ENCODE measurements at regions not wholly inside any gene's neighbourhood (a gene's known extent, or its start where the extent isn't known, plus 50 kb on each side); places are given as distances from the start of the nearest gene placed in this dataset.

- H3K4me1 ChIP-seq (ENCODE audit: control insufficient read depth in 5 of 5, insufficient read depth in 5 of 5, low read length in 5 of 5) = no peaks in the 10 kb centered on the region
- no peak overlapping the region for H3K27ac ChIP-seq (ENCODE audit: low read depth, low read length)
- no peak overlapping the region for H3K4me3 ChIP-seq (ENCODE audit: low read depth in 1 of 5, low read length in 5 of 5)
Measured at GRCh38 chr11:135075740-135076139, 663.7 kb upstream of the B3GAT1 start.

GRCh38 chr11:135074397-135074998, 662.5 kb upstream of the B3GAT1 start:
- Histone ChIP-seq H3K36me3 (ENCODE audit: control insufficient read depth in 5 of 5, insufficient read depth in 5 of 5, low read length in 5 of 5) (no peaks in the 10 kb centered on the region), H3K9me3 (ENCODE audit: control insufficient read depth in 5 of 5, low read length in 5 of 5) (peaks cover 0 to 5% (median 0%) of the 10 kb centered on the region in 5 donors), H3K27me3 (ENCODE audit: control insufficient read depth in 5 of 5, insufficient read depth in 4 of 5, low read length in 5 of 5) (peaks cover 0 to 4% (median 2%) of the 10 kb centered on the region in 5 donors), H3K4me1 (ENCODE audit: control insufficient read depth in 5 of 5, insufficient read depth in 5 of 5, low read length in 5 of 5) (no peaks in the 10 kb centered on the region), H3K27ac (ENCODE audit: low read depth, low read length) (no peak overlapping the region), H3K4me3 (ENCODE audit: low read depth in 1 of 5, low read length in 5 of 5) (no peak overlapping the region), H3K9ac (ENCODE audit: low read length in 5 of 5) (no peak overlapping the region)

More at GRCh38 chr11:135075740-135076139, 663.7 kb upstream of the B3GAT1 start:
- Histone ChIP-seq H3K27me3 (ENCODE audit: control insufficient read depth in 5 of 5, insufficient read depth in 4 of 5, low read length in 5 of 5) (peaks cover 0 to 2% (median 0%) of the 10 kb centered on the region in 5 donors), H3K9ac (ENCODE audit: low read length in 5 of 5) (no peak overlapping the region), H3K36me3 (ENCODE audit: control insufficient read depth in 5 of 5, insufficient read depth in 5 of 5, low read length in 5 of 5) (no peaks in the 10 kb centered on the region), H3K9me3 (ENCODE audit: control insufficient read depth in 5 of 5, low read length in 5 of 5) (peaks cover 0 to 5% (median 0%) of the 10 kb centered on the region in 5 donors)

GRCh38 chr11:135073870-135074269, 661.8 kb upstream of the B3GAT1 start:
- H3K27me3 ChIP-seq (ENCODE audit: control insufficient read depth in 5 of 5, insufficient read depth in 4 of 5, low read length in 5 of 5) = peaks cover 0 to 4% (median 2%) of the 10 kb centered on the region in 5 donors
- H3K9ac ChIP-seq (ENCODE audit: low read length in 5 of 5) = no peak overlapping the region
- H3K27ac ChIP-seq (ENCODE audit: low read depth, low read length) = no peak overlapping the region
- no peaks in the 10 kb centered on the region for H3K36me3 ChIP-seq (ENCODE audit: control insufficient read depth in 5 of 5, insufficient read depth in 5 of 5, low read length in 5 of 5)
- no peaks in the 10 kb centered on the region for H3K4me1 ChIP-seq (ENCODE audit: control insufficient read depth in 5 of 5, insufficient read depth in 5 of 5, low read length in 5 of 5)
- H3K4me3 ChIP-seq (ENCODE audit: low read depth in 1 of 5, low read length in 5 of 5) = no peak overlapping the region
- peaks cover 0 to 5% (median 0%) of the 10 kb centered on the region in 5 donors for H3K9me3 ChIP-seq (ENCODE audit: control insufficient read depth in 5 of 5, low read length in 5 of 5)

- H3K9me3 ChIP-seq (ENCODE audit: control insufficient read depth in 5 of 5, low read length in 5 of 5) = peaks cover 0 to 5% (median 0%) of the 10 kb centered on the region in 5 donors
- peaks cover 0 to 4% (median 2%) of the 10 kb centered on the region in 5 donors for H3K27me3 ChIP-seq (ENCODE audit: control insufficient read depth in 5 of 5, insufficient read depth in 4 of 5, low read length in 5 of 5)
Measured at GRCh38 chr11:135073381-135073780, 661.3 kb upstream of the B3GAT1 start.

GRCh38 chr11:135069890-135070289, 657.8 kb upstream of the B3GAT1 start:
- Histone ChIP-seq H3K27ac (ENCODE audit: low read depth, low read length) (no peak overlapping the region), H3K9ac (ENCODE audit: low read length in 5 of 5) (no peak overlapping the region), H3K27me3 (ENCODE audit: control insufficient read depth in 5 of 5, insufficient read depth in 4 of 5, low read length in 5 of 5) (peaks cover 0 to 4% (median 2%) of the 10 kb centered on the region in 5 donors), H3K9me3 (ENCODE audit: control insufficient read depth in 5 of 5, low read length in 5 of 5) (no peaks in the 10 kb centered on the region), H3K36me3 (ENCODE audit: control insufficient read depth in 5 of 5, insufficient read depth in 5 of 5, low read length in 5 of 5) (no peaks in the 10 kb centered on the region), H3K4me1 (ENCODE audit: control insufficient read depth in 5 of 5, insufficient read depth in 5 of 5, low read length in 5 of 5) (no peaks in the 10 kb centered on the region), H3K4me3 (ENCODE audit: low read depth in 1 of 5, low read length in 5 of 5) (no peak overlapping the region)

More at GRCh38 chr11:135073381-135073780, 661.3 kb upstream of the B3GAT1 start:
- no peaks in the 10 kb centered on the region for H3K36me3 ChIP-seq (ENCODE audit: control insufficient read depth in 5 of 5, insufficient read depth in 5 of 5, low read length in 5 of 5)
- H3K27ac ChIP-seq (ENCODE audit: low read depth, low read length) = no peak overlapping the region
- no peaks in the 10 kb centered on the region for H3K4me1 ChIP-seq (ENCODE audit: control insufficient read depth in 5 of 5, insufficient read depth in 5 of 5, low read length in 5 of 5)
- H3K9ac ChIP-seq (ENCODE audit: low read length in 5 of 5) = no peak overlapping the region
- H3K4me3 ChIP-seq (ENCODE audit: low read depth in 1 of 5, low read length in 5 of 5) = no peak overlapping the region

- H3K4me1 ChIP-seq (ENCODE audit: control insufficient read depth in 5 of 5, insufficient read depth in 5 of 5, low read length in 5 of 5) = no peaks in the 10 kb centered on the region
- H3K9me3 ChIP-seq (ENCODE audit: control insufficient read depth in 5 of 5, low read length in 5 of 5) = no peaks in the 10 kb centered on the region
- no peak overlapping the region for H3K9ac ChIP-seq (ENCODE audit: low read length in 5 of 5)
- H3K4me3 ChIP-seq (ENCODE audit: low read depth in 1 of 5, low read length in 5 of 5) = no peak overlapping the region
- H3K27ac ChIP-seq (ENCODE audit: low read depth, low read length) = no peak overlapping the region
- no peaks in the 10 kb centered on the region for H3K36me3 ChIP-seq (ENCODE audit: control insufficient read depth in 5 of 5, insufficient read depth in 5 of 5, low read length in 5 of 5)
- H3K27me3 ChIP-seq (ENCODE audit: control insufficient read depth in 5 of 5, insufficient read depth in 4 of 5, low read length in 5 of 5) = peaks cover 0 to 6% (median 2%) of the 10 kb centered on the region in 5 donors
Measured at GRCh38 chr11:135069063-135069462, 657.0 kb upstream of the B3GAT1 start.

- Histone ChIP-seq H3K9ac (ENCODE audit: low read length in 5 of 5) (no peak overlapping the region), H3K27me3 (ENCODE audit: control insufficient read depth in 5 of 5, insufficient read depth in 4 of 5, low read length in 5 of 5) (peaks cover 0 to 2% (median 0%) of the 10 kb centered on the region in 5 donors), H3K27ac (ENCODE audit: low read depth, low read length) (no peak overlapping the region), H3K9me3 (ENCODE audit: control insufficient read depth in 5 of 5, low read length in 5 of 5) (peaks cover 0 to 17% (median 16%) of the 10 kb centered on the region in 5 donors), H3K4me1 (ENCODE audit: control insufficient read depth in 5 of 5, insufficient read depth in 5 of 5, low read length in 5 of 5) (no peaks in the 10 kb centered on the region), H3K4me3 (ENCODE audit: low read depth in 1 of 5, low read length in 5 of 5) (no peak overlapping the region), H3K36me3 (ENCODE audit: control insufficient read depth in 5 of 5, insufficient read depth in 5 of 5, low read length in 5 of 5) (no peaks in the 10 kb centered on the region)
Measured at GRCh38 chr11:135062994-135063393, 651.0 kb upstream of the B3GAT1 start.

- Histone ChIP-seq H3K27me3 (ENCODE audit: control insufficient read depth in 5 of 5, insufficient read depth in 4 of 5, low read length in 5 of 5) (peaks cover 0 to 4% (median 0%) of the 10 kb centered on the region in 5 donors), H3K27ac (ENCODE audit: low read depth, low read length) (no peak overlapping the region), H3K36me3 (ENCODE audit: control insufficient read depth in 5 of 5, insufficient read depth in 5 of 5, low read length in 5 of 5) (no peaks in the 10 kb centered on the region), H3K4me1 (ENCODE audit: control insufficient read depth in 5 of 5, insufficient read depth in 5 of 5, low read length in 5 of 5) (no peaks in the 10 kb centered on the region), H3K9me3 (ENCODE audit: control insufficient read depth in 5 of 5, low read length in 5 of 5) (peaks cover 0 to 17% (median 16%) of the 10 kb centered on the region in 5 donors), H3K9ac (ENCODE audit: low read length in 5 of 5) (no peak overlapping the region), H3K4me3 (ENCODE audit: low read depth in 1 of 5, low read length in 5 of 5) (peak overlapping the region in 1 of 5 donors; percentile 23)
Measured at GRCh38 chr11:135061166-135061565, 649.1 kb upstream of the B3GAT1 start.

GRCh38 chr11:135046986-135047385, 634.9 kb upstream of the B3GAT1 start:
- Histone ChIP-seq H3K9me3 (ENCODE audit: control insufficient read depth in 5 of 5, low read length in 5 of 5) (no peaks in the 10 kb centered on the region), H3K4me1 (ENCODE audit: control insufficient read depth in 5 of 5, insufficient read depth in 5 of 5, low read length in 5 of 5) (no peaks in the 10 kb centered on the region), H3K27me3 (ENCODE audit: control insufficient read depth in 5 of 5, insufficient read depth in 4 of 5, low read length in 5 of 5) (peaks cover 3 to 11% (median 6%) of the 10 kb centered on the region in 5 donors), H3K27ac (ENCODE audit: low read depth, low read length) (no peak overlapping the region), H3K4me3 (ENCODE audit: low read depth in 1 of 5, low read length in 5 of 5) (no peak overlapping the region), H3K36me3 (ENCODE audit: control insufficient read depth in 5 of 5, insufficient read depth in 5 of 5, low read length in 5 of 5) (no peaks in the 10 kb centered on the region), H3K9ac (ENCODE audit: low read length in 5 of 5) (no peak overlapping the region)

- no peak overlapping the region for H3K27ac ChIP-seq (ENCODE audit: low read depth, low read length)
- H3K4me1 ChIP-seq (ENCODE audit: control insufficient read depth in 5 of 5, insufficient read depth in 5 of 5, low read length in 5 of 5) = no peaks in the 10 kb centered on the region
- no peaks in the 10 kb centered on the region for H3K36me3 ChIP-seq (ENCODE audit: control insufficient read depth in 5 of 5, insufficient read depth in 5 of 5, low read length in 5 of 5)
- no peak overlapping the region for H3K4me3 ChIP-seq (ENCODE audit: low read depth in 1 of 5, low read length in 5 of 5)
- H3K9ac ChIP-seq (ENCODE audit: low read length in 5 of 5) = no peak overlapping the region
- peaks cover 3 to 11% (median 4%) of the 10 kb centered on the region in 5 donors for H3K27me3 ChIP-seq (ENCODE audit: control insufficient read depth in 5 of 5, insufficient read depth in 4 of 5, low read length in 5 of 5)
- H3K9me3 ChIP-seq (ENCODE audit: control insufficient read depth in 5 of 5, low read length in 5 of 5) = no peaks in the 10 kb centered on the region
Measured at GRCh38 chr11:135046556-135046955, 634.5 kb upstream of the B3GAT1 start.
